ENCODE measurements at regions not wholly inside any gene's neighbourhood (a gene's known extent, or its start where the extent isn't known, plus 50 kb on each side); places are given as distances from the start of the nearest gene placed in this dataset.

DNA sequence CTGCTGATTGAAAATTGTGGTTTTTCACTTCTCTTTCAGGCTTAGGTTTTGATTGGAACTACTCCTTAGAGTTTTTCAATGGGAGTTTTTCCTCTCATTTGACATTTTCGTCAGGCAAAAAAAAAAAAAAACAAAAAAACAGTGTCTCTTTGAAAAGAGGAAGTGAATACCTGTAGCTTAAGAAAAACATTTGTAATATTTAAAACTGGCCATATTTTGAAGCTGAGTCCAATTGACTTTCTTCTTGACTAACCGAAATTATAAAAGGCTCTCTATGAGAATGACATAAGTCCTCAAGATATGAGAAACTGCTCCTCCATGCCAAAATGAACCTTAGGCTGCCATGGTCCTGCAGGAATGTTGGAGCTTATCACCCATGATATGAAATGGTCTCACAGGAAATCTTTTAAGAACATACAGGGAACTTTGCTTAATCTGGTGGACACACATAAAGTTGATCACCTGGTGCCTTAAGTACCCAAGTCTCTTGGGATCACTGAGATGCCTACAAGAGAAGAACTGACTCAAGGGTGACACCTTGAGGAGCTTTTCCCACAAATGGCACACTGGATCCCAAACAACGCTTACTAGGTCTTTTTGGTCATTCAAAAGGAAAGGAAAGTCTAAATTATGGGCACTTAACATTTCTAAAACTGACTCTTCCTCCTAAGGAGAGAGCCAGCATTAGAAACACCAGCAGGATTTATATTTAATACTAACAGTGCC lies 263.4 kb downstream of the CDC14C start:
- H3F3A ChIP-seq (ENCODE audit: insufficient read depth, low read depth): no peaks in the 10 kb centered on the region
- CTCF ChIA-PET: interaction anchor here (0.6 kb wide), 1 partner anchor 1030 kb away, joined by 5 read pairs; no protein-coding TSS in a partner anchor
- H3K9me3 ChIP-seq (ENCODE audit: insufficient read depth, low read depth): no peaks in the 10 kb centered on the region
- no peaks in the 10 kb centered on the region for H3K4me1 ChIP-seq (replicated peaks; ENCODE audit: insufficient read depth)
- no peak for DNase-seq
- H3K4me2 ChIP-seq: no peak overlapping the region
- POLR2A ChIA-PET (ENCODE audit: unreplicated experiment): no interaction called here
- no peak for TF ChIP-seq EZH2 (IDR thresholded peaks at IDR 0.05; ENCODE audit: low read depth)
- no peak for TF ChIP-seq CTCF (conservative IDR thresholded peaks at IDR 0.05)
- no peaks in the 10 kb centered on the region for H3K79me2 ChIP-seq (ENCODE audit: low read depth)
- intact Hi-C loops (cut with micrococcal nuclease; ENCODE audit: unreplicated experiment): no loop called here
- no TSS peak for BruUV-seq (replicated peaks)
- H3K27ac ChIP-seq: no peak overlapping the region
- no peak overlapping the region for H2AFZ ChIP-seq
- no peak overlapping the region for H3K4me3 ChIP-seq
- no peaks in the 10 kb centered on the region for H3K9me2 ChIP-seq (ENCODE audit: insufficient read depth)
- no peaks in the 10 kb centered on the region for H3K27me3 ChIP-seq (ENCODE audit: insufficient read depth, low read depth)
- H3K36me3 ChIP-seq (ENCODE audit: low read depth): no peaks in the 10 kb centered on the region
- no peaks in the 10 kb centered on the region for H4K20me1 ChIP-seq (ENCODE audit: insufficient read depth)

DNA sequence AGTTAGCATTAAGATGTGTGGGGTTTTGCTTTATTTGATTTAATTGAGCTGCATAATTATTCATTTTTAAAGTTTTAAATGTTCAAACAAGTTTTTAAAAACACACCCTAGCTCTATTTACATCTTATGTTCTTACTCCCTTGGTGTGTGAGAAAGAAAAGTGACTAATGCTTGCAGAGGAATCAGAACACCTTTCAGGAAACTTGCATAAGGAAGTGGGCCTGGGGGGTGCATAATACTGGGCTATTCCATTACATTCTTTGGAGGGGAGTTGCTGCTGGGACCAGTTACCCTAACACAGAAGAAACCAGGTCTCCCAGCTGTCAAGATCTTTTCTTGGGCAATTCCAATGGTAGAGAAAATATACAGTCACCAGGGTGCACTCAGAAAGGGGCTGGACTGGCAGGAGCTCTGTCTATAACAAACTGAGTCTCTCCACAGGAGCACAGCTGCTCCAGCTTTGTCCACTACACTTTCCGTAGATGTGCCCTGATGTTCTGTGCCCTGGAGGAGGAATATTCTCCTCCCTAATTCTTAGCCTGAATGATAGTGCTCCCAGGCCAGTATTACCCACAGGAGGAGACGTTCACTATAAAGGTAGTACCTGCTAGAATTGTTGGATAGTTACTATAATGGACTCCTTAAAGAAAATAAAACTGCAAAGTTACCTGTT lies 304.2 kb downstream of the CDC14C start:
- POLR2A ChIA-PET (ENCODE audit: unreplicated experiment): no interaction called here
- intact Hi-C loops (cut with micrococcal nuclease; ENCODE audit: unreplicated experiment): no loop called here
- no peaks in the 10 kb centered on the region for H3F3A ChIP-seq (ENCODE audit: insufficient read depth, low read depth)
- H3K9me2 ChIP-seq (ENCODE audit: insufficient read depth): no peaks in the 10 kb centered on the region
- CTCF ChIA-PET: no interaction called here
- no TSS peak for BruUV-seq (replicated peaks)
- H2AFZ ChIP-seq: no peak overlapping the region
- H3K4me2 ChIP-seq: no peak overlapping the region
- DNase-seq: no peak
- H3K4me1 ChIP-seq (replicated peaks; ENCODE audit: insufficient read depth): no peaks in the 10 kb centered on the region
- 0 out of 2 replicates have a peak, but pooled peaks cover 4% of the 10 kb centered on the region for H3K27me3 ChIP-seq (ENCODE audit: insufficient read depth, low read depth)
- no peaks in the 10 kb centered on the region for H4K20me1 ChIP-seq (ENCODE audit: insufficient read depth)
- no peak overlapping the region for H3K27ac ChIP-seq
- no peaks in the 10 kb centered on the region for H3K79me2 ChIP-seq (ENCODE audit: low read depth)
- no peaks in the 10 kb centered on the region for H3K36me3 ChIP-seq (ENCODE audit: low read depth)
- TF ChIP-seq EZH2 (IDR thresholded peaks at IDR 0.05; ENCODE audit: low read depth) (no peak), CTCF (conservative IDR thresholded peaks at IDR 0.05) (no peak)
- H3K4me3 ChIP-seq: no peak overlapping the region
- H3K9me3 ChIP-seq (ENCODE audit: insufficient read depth, low read depth): no peaks in the 10 kb centered on the region

GRCh38 chr7:49229246-49229645 lies 304.9 kb downstream of the CDC14C start:
- no peak for DNase-seq
- Histone ChIP-seq H3K9me3 (ENCODE audit: insufficient read depth, low read depth) (no peaks in the 10 kb centered on the region), H2AFZ (no peak overlapping the region), H4K20me1 (ENCODE audit: insufficient read depth) (no peaks in the 10 kb centered on the region; the same call in 1 of the 2 replicates), H3K9me2 (ENCODE audit: insufficient read depth) (no peaks in the 10 kb centered on the region), H3F3A (ENCODE audit: insufficient read depth, low read depth) (no peaks in the 10 kb centered on the region), H3K4me3 (no peak overlapping the region), H3K4me1 (replicated peaks; ENCODE audit: insufficient read depth) (no peaks in the 10 kb centered on the region), H3K27ac (no peak overlapping the region), H3K27me3 (ENCODE audit: insufficient read depth, low read depth) (0 out of 2 replicates have a peak, but pooled peaks cover 4% of the 10 kb centered on the region), H3K79me2 (ENCODE audit: low read depth) (no peaks in the 10 kb centered on the region), H3K36me3 (ENCODE audit: low read depth) (no peaks in the 10 kb centered on the region), H3K4me2 (no peak overlapping the region)
- no TSS peak for BruUV-seq (replicated peaks)
- ChIA-PET CTCF (no interaction called here), POLR2A (ENCODE audit: unreplicated experiment) (no interaction called here)
- no peak for TF ChIP-seq CTCF (conservative IDR thresholded peaks at IDR 0.05)
- no peak for TF ChIP-seq EZH2 (IDR thresholded peaks at IDR 0.05; ENCODE audit: low read depth)
- intact Hi-C loops (cut with micrococcal nuclease; ENCODE audit: unreplicated experiment): no loop called here

Data from PC-9 (cell line).